Cerebellar cortex (tissue), 1 donor: ENCODE measurements at regions not wholly inside any gene's neighbourhood (a gene's known extent, or its start where the extent isn't known, plus 50 kb on each side); places are given as distances from the start of the nearest gene placed in this dataset.
"Not testable (repeated sequence)": the region's sequence is repeated elsewhere in the genome, so short reads cannot be mapped to it uniquely, and the experiment has no call there.

ENCODE experiments used
- DNase-seq: peaks from one replicate; pipeline ENCODE4 v3.0.0-alpha.2; 2015; ENCODE audit warnings: low spot score

- no peak for DNase-seq
Measured at GRCh38 chr14:22152161-22152870, 436.7 kb downstream of the DAD1 start.

GRCh38 chr14:22151121-22151520 is 437.9 kb downstream of the DAD1 start:
- no peak for DNase-seq

- DNase-seq, result no peak
Measured at GRCh38 chr14:22149058-22149457, 440.0 kb downstream of the DAD1 start.

- no peak for DNase-seq
Measured at GRCh38 chr14:22147716-22148115, 441.3 kb downstream of the DAD1 start.

GRCh38 chr14:22143363-22143762 is 445.7 kb downstream of the DAD1 start:
- no peak for DNase-seq

GRCh38 chr14:22140633-22141032 is 448.4 kb downstream of the DAD1 start:
- DNase-seq, result no peak

- DNase-seq, result no peak
Measured at GRCh38 chr14:22131749-22132476, 457.1 kb downstream of the DAD1 start.

- no peak for DNase-seq
Measured at GRCh38 chr14:22124073-22124613, 450.5 kb upstream of the OR4E1 start.

GRCh38 chr14:22122829-22123560 is 449.4 kb upstream of the OR4E1 start:
- no peak for DNase-seq

- no peak for DNase-seq
Measured at GRCh38 chr14:22122227-22122818, 448.7 kb upstream of the OR4E1 start.

- DNase-seq, result no peak
Measured at GRCh38 chr14:22118899-22119477, 445.4 kb upstream of the OR4E1 start.

- no peak for DNase-seq
Measured at GRCh38 chr14:22113401-22113800, 439.8 kb upstream of the OR4E1 start.

- no peak for DNase-seq
Measured at GRCh38 chr14:22112004-22112403, 438.4 kb upstream of the OR4E1 start.

- no peak for DNase-seq
Measured at GRCh38 chr14:22107753-22108152, 434.1 kb upstream of the OR4E1 start.

GRCh38 chr14:22106700-22107697 is 433.4 kb upstream of the OR4E1 start:
- DNase-seq, result no peak

- DNase-seq, result no peak
Measured at GRCh38 chr14:22105624-22106006, 432.0 kb upstream of the OR4E1 start.

- no peak for DNase-seq
Measured at GRCh38 chr14:22105006-22105623, 431.5 kb upstream of the OR4E1 start.

- not testable (repeated sequence) for DNase-seq
Measured at GRCh38 chr14:22100764-22101120, 427.1 kb upstream of the OR4E1 start.

- peak; percentile 55 for DNase-seq
Measured at GRCh38 chr14:22099942-22100763, 426.5 kb upstream of the OR4E1 start.
